ENCODE measurements at regions not wholly inside any gene's neighbourhood (a gene's known extent, or its start where the extent isn't known, plus 50 kb on each side); places are given as distances from the start of the nearest gene placed in this dataset.
"Not testable (repeated sequence)": the region's sequence is repeated elsewhere in the genome, so short reads cannot be mapped to it uniquely, and the experiment has no call there.

DNA sequence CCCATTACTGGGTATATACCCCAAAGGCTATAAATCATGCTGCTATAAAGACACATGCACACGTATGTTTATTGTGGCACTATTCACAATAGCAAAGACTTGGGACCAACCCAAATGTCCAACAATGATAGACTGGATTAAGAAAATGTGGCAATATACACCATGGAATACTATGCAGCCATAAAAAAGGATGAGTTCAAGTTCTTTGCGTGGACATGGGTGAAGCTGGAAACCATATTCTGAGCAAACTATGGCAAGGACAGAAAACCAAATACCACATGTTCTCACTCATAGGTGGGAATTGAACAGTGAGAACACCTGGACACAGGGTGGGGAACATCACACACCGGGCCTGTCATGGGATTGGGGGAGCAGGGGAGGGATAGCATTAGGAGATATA lies 54.4 kb upstream of the MUCL1 start:
- DNase-seq, result not testable (repeated sequence)

DNA sequence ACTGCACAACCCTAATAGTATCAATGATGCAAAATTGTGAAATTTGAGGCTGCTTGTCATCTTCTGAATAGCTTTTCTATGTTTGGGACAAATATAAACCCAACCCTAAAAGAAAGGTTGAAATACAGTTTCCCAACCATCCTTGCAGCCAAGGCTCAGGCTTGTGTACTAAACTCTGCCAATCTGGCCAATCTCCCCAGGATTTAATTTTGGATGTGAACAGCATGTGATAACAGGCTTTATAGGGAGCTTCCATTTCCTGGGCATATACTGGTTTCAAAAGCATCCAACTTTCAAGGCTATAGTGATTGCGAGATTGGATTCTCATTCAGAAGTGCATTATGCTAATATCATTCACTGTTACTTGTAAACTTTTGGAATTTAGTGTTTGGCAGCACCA lies 55.7 kb upstream of the MUCL1 start:
- no peak for DNase-seq

DNA sequence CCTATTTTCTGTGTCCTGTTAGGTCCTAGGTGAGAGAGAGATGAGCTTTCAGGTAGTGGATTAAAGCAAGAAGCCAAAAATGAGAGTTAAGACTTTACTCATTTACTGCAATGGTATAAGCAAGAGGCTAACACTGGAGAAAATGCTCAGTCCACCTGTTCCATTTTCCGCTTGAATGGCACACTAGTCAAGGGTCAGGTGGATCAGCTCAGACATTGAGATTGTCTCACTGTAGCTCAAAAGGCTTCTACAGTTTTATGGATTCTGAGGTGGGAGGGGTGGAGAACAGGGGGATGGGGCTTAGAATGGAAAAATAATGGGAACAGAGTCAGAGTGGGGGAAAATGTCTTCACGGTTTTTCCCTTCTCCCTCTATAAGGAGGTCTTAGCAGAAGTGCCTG lies 57.3 kb upstream of the MUCL1 start:
- DNase-seq, result no peak

DNA sequence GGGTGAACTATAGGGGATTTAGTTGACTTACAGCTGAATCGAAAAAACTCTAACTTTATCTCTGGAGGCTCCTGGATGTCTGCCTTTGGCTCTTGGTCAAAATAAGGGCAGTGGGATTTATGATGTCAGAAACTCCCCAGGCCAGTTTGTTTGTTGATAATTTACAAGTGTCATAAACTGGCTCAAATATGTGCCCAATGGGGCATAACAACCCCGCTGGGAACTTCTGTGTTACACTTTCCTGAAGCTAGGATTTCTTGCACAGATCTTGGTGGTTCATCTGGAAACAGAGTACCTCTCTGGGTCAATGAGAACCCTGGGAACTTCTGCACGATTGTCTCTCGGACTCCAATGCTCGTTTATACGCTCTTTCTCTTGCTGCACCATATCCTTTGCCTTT lies 58.7 kb upstream of the MUCL1 start:
- no peak for DNase-seq

DNA sequence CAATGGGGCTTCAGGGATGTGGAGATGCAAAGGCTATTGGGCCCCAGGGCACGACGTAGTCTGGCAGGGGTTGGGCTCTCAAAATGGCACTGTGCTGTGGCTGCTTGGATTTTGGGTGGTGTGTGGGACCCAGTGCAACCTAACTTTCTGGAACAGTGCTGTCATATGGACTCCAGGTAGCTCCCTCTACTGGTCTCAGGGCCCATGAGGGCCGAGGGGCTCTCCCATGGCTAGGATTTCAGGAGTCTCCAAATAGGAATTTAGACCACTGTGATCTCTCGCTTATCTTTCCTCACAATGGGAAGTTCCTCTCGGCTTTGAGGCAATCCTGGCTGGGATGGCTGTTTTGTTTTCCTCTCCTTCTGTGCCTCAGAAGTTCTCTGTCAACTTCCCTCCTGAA lies 68.2 kb upstream of the MUCL1 start:
- DNase-seq, result no peak

DNA sequence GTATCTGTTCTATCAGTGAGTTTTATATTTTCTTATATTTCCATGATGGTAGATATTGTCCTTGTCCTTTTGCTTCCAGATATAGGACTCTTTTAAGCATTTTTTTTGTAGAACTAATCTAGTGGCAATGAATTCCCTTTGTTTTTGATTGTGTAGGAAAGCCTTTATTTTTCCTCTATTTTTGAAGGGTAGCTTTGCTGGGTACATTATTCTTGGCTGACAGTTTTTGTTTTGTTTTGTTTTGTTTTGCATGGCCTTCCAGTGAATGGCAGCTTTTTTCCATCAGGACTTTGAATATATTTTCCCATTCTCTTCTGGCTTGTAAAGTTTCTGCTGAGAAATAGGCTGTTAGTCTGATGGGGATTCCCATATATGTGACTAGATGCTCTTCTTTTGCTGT lies 70.2 kb upstream of the MUCL1 start:
- no peak for DNase-seq

DNA sequence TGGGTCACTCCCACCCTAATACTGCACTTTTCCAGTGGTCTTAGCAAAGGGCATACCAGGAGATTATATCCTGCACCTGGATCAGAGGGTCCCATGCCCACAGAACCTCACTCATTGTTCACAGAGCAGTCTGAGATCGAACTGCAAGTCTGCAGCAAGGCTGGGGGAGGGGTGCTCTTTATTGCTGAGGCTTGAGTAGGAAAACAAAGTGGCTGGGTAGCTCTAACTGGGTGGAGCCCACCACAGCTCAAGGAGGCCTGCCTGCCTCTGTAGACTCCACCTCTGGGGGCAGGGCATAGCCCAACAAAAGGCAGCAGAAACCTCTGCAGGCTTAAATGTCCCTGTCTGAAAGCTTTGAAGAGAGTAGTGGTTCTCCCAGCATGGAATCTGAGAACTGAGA lies 77.3 kb upstream of the MUCL1 start:
- not testable (repeated sequence) for DNase-seq

DNA sequence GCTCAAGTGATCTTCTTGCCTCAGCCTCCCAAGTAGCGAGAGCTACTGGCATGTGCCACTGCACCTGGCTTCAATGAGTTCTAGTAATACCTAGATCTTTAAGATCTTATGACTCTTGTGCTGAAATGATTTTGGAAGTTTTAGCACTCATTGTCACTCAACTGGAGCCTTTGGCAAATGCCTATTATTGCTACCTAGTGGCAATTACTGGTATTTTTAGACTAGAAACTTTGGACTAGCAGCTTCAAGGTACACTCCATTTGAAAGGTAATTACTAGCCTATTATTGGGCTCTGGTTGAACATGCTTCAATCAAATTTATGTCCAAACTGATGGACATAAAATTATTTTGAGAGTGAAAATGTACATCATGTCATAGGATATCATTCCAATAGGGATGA lies 80.7 kb upstream of the MUCL1 start:
- no peak for DNase-seq

DNA sequence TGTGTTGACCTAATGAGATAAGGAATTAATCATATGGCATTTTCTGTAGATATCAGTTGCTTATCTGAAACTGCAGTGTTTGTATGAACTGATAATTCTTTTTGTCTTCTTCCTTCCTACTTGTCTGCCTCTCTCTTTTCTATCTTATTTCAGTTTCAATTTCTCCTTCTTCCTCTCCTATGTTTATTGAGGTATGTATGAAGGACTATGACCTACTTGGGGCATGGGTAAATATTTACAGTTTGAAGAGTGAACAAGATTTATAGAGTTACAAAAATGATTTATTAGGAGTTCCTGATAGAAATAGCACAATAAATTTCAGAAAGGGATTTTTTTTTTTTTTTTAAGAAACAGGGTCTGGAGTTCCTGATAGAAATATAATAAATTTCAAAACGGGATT lies 88.7 kb upstream of the MUCL1 start:
- DNase-seq, result no peak

DNA sequence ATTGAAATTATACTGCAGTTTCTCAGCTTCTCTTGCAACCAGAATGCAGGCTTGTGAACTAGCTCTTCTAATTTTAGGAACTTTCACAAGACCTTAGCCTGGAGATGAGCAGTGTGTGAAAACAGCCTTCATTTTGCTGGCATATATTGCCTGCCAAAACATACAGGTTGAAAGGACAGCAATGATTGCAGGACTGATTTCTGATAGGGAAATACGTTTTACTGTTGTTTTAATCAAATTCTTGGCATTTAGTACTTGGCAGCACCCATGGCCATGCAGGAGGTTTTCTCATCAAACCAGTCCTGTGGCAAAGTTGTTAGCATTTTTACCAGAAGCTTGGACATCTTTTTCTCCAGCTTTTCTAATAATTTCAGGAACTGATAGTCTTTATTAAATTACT lies 91.9 kb upstream of the MUCL1 start:
- DNase-seq, result no peak

DNA sequence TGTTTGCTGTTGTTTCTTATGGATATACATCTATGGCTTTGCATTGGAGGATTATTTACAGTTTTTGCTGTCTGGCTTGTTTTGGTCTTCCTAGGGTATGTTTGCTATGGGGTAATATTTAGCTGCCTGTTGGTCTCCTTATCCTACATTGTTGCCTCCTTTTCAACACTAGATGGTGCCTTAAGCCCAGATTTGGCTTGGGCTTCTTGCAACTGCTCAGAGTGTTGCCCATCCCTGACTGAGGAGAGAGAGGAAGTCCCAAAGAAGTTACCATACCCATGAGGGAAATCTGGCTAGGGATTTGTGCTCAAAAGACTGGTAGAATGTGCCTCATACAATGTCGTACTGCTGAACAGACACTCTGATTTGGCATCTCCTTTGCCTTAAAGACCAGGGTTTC lies 94.6 kb upstream of the MUCL1 start:
- DNase-seq, result no peak

DNA sequence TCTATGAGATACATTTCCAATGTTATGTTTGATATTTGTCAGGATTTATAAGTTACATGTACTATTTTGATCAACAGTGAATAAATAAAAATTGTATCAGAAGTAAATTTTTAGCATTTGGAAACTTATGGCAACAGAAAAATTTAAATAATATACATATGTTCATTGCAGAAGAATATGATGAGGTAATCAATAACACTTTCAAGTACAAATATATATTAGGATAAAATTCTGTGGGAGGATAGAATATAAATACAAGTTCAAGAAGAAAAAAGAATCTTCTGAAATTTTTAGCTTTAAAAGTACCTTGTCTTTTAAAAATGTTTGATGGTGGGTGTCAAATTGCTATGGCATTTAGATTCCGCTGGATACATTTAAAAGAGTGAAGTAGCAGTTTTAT lies 102.8 kb upstream of the MUCL1 start:
- no peak for DNase-seq

DNA sequence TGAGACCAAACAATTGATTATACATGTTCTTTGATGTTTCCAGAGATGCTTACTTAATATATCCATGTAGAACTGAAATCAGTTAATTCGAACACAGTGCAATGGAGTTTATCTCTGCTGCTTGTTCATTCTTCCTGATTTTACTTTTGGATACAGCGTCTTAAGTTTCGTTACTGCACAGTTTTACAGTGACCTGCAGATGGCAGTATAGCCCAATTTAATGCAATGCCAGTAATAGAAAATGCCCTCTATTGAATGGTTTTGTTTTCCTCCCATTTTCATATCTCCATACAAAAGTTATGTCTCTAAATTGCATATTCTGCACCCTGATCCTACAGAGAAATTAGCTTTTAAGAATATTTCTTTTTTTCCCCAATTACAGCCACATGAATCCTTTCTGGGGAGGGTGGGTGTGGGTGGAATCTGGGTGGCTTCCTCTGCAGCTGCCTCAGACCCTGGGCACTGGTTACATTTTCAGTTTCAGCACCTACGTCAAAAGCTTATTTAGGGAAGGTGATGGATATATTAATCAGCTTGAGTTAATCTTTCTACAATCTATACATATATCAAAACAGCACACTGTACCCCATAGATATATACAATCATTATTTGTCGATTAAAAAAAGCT lies 101.1 kb upstream of the DCD start:
- DNase-seq, result peak; percentile 23

DNA sequence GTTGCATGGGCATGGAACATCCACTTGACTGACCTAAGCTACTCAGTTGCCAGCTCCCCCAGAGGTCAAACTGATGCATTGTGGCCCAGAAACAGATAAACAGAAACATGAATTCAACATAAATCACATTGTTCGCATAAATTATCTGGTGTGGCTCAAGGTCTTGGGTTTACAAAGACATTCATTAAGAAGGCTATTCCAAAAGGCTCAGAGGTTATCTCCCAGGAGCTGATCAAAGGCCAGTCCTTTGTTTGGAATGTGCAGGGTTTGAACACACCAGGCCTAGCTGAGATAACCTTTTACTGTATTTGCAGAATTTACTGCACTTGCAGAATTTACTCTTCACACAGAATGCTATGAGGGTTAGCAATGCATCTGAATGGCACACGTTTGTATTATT lies 96.4 kb upstream of the DCD start:
- DNase-seq, result no peak

DNA sequence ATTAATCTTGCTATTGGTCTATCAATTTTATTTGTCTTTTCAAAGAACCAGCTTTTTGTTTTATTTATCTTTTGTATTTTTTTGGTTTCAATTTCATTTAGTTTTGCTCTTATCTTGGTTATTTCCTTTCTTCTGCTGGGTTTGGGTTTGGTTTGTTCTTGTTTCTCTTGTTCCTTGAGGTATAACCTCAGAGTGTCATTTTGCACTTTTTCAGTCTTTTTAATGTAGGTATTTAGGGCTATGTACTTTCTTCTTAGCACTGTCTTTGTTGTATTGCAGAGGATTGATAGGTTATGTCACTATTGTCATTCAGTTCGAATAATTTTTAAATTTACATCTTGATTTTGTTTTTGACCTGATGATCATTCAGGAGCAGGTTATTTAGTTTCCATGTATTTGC lies 92.7 kb upstream of the DCD start:
- no peak for DNase-seq

DNA sequence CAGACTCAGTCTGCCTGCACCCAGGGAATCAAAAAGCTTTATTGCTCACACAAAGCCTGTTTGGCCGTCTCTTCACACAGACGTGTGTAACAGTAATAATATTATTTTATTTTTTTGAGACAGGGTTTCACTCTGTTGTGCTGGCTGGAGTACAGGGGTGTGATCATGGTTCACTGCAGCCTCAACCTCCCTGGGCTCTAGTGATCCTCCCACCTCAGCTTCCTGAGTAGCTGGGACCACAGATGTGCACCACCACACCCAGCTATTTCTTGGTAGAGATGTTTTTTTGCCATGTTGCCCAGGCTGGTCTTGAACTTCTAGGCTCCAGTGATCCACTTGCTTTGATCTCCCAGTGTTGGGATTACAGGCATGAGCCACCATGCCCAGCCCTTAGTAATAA lies 88.4 kb upstream of the DCD start:
- no peak for DNase-seq

DNA sequence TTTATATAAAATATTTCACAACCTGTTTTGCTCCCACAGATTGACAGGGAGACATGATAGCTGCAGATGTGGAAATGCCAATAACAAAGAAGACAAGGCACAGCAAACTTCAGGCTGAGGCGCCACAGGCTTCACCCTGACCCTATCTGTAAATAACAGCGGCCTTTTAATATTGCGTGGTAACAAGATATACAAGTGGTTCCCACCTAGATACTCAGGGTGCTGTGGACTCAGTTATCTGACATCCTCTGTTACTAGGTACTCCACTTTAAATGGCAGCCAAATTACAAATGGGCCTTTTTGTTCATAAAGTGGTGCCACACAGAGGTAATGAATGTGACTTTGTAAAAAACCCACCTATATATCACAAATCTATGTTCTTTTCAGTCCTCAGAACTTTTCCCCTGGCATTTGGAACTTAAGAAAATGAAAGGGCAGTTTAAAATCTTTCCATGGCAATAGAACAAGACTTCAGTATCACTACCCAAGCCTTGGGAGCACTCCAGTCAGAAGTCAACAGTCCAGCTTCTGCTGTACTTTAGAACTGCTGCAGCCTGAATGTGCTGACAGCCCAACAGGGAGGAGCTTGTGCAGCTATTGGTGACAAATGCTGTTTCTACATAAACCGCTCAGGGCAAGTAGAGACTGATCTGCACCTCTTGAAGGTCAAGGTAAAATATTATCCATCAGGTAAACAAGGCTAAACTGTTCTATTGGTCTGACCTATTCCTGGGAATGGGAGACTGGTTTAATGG lies 86.2 kb upstream of the DCD start:
- no peak for DNase-seq

DNA sequence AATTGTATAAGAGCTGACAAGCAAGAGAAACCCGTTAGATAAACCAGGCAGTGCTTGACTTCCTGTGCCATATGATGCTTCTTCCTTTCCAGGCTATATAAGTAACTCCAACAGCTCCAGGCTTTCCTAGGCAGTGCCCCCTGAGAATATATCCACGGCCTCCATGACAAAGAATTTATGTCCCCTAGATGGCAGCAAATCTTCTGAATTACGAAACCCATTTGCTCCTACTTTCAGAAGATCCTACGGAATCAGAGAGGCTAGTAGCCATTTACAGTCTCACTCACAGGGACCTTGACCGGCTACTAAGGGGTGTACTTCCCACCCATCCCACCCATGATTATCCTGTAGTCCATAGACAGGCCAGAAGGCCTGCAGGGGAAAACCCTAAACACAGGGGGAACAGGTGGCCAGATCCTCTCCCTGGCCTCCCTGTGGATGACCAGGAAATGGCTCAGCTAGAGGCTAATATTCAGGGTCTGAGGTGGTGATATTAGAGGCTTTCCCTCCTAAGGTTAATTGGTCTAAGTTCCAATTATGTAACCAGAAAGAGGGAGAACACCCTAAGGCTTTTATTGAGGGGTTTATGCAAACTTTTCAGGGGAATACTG lies 77.2 kb upstream of the DCD start:
- DNase-seq, result no peak

DNA sequence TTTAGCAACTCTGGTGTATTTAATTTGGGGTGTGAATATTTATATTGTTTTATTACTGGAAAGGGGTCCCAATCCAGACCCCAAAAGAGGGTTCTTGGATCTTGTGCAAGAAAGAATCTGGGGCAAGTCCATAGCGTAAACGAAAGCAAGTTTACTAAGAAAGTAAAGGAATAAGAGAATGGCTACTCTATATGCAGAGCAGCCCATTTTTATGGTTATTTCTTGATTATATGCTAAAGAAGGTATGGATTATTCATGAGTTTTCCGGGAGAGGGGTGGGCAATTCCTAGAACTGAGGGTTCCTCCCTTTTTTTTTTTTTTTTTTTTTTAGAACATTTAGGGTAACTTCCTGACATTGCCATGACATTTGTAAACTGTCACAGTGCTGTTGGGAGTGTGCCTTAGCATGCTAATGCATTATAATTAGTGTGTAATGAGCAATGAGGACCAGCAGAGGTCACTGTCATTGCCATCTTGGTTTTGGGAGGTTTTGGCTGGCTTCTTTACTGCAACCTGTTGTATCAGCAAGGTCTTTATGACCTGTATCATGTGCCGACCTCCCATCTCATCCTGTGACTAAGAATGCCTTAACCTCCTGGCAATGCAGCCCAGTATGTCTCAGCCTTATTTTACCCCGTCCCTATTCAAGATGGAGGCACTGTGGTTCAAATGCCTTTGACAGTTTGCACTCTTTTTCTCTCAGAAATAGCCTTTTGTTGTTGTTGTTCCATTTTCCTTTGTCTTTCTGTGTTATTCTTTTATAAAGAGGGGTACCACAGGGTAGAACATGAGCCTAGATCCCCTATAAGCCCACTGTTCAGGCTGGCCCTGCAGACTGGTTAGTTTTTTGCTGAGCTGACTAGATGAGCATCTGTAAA lies 75.5 kb upstream of the DCD start:
- DNase-seq, result no peak

DNA sequence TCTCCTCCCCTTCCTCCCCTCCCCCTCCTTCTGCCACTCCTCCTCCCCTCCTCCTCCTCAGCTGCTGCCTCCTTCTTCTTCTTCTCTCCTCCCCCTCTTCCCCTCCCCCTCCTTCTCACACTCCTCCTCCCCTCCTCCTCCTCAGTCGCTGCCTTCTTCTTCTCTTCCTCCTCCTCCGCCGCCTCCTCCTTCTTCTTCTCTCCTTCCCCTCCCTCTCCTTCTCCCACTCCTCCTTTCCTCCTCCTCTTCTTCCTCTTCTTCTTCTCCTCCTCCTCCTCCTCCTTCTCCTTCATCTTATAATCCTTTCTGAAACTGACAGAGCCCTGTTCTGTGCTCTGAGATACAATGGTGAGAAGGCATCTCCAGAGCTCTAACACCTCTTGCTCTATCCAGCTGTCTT lies 73.1 kb upstream of the DCD start:
- no peak for DNase-seq

DNA sequence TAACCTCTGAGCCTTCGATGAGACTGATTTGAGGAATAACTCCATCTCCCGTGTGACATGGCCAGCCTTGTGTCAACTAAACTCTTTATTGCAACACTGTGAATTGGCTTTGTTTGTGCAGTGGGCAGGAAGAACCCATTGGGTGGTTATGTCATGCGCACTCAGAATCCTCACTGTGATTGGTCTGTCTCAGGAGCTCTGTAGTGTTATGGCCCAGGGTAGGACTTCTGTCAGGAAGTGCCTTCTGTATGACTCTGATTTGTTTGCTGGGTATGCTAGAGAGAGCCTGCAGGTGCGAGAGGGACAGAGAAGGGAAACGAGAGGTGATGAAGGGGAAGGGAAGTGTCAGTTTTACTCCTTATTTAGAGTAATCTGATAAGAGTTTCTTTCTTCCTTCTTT lies 71.5 kb upstream of the DCD start:
- no peak for DNase-seq

DNA sequence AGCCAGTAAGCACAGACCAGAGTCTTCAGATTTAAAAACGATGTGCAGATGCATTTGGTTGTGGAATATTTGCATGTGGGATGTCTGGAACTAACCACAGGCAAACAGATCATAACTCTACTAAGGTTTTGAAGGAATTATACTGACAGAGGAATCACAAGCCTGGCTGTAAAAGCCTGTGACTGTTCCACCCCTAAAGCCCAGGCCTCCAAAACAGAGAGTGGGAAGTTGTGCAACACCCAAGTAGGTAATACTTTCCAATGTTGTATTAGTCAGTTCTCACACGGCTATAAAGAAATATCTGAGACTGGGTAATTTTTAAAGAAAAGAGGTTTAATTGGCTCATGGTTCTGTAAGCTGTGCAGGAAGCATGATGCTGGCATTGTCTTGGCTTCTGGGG lies 68.1 kb upstream of the DCD start:
- DNase-seq, result no peak

DNA sequence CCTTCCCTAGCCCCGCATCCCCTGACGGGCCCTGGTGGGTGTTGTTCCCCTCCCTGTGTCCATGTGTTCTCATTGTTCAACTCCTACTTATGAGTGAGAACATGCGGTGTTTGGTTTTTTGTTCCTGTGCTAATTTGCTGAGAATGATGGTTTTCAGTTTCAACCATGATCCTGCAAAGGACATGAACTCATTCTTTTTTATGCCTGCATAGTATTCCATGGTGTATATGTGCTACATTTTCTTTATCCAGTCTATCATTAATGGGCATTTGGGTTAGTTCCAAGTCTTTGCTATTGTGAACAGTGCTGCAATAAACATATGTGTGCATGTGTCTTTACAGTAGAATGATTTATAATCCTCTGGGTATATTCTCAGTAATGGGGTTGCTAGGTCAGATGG lies 65.7 kb upstream of the DCD start:
- not testable (repeated sequence) for DNase-seq

DNA sequence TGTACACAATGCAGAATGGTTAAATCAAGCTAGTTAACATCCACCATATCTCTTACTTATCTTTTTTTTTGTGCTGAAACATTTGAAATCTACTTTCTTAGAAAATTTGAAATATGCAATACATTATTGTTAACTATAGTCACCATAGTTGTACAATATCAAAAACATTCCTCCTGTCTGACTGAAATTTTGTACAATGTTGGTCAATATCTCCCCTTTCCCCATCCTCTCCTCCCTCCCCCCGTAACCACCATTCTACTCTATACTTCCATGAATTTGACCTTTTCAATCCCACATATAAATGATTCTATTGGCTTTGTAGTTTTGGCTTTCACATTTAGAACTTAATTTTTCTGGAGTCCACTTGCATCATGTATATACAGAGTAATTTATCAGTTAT lies 63.5 kb upstream of the DCD start:
- no peak for DNase-seq

Measured in activated CD8-positive, alpha-beta memory T cell treated with anti-CD3 and anti-CD28 coated beads, Interleukin-2, amount 50 U/mL, for 4 hours (primary cell).